Liver (tissue), 8 donors: ENCODE measurements at regions not wholly inside any gene's neighbourhood (a gene's known extent, or its start where the extent isn't known, plus 50 kb on each side); places are given as distances from the start of the nearest gene placed in this dataset.

ENCODE experiments used
- DNase-seq: peaks from one replicate; pipeline ENCODE4 v3.0.0-alpha.2; 2017; ENCODE audit warnings: low spot score
- H3K27ac ChIP-seq, 2 donors: one replicate each; pipeline ENCODE4 v1.7.0; 2013; ENCODE audit warnings: inconsistent platforms in 2 of 2, low read length in 2 of 2, control low read depth in 1 of 2, low read depth in 1 of 2, mild to moderate bottlenecking in 1 of 2
- H3K27me3 ChIP-seq, 4 donors: one replicate each; pipeline versions ENCODE4 v1.6.1 to v1.7.0; 2013; ENCODE audit warnings: low read length in 3 of 4, inconsistent platforms in 1 of 4, mild to moderate bottlenecking in 1 of 4, moderate library complexity in 1 of 4; ENCODE audit not compliant: control insufficient read depth in 4 of 4, insufficient read depth in 4 of 4
- H3K36me3 ChIP-seq, 4 donors: one replicate each; pipeline versions ENCODE4 v1.6.1 to v1.7.0; 2013; ENCODE audit warnings: low read length in 3 of 4, mild to moderate bottlenecking in 3 of 4, low read depth in 1 of 4, moderate library complexity in 1 of 4; ENCODE audit not compliant: control insufficient read depth in 4 of 4, insufficient read depth in 3 of 4
- H3K4me1 ChIP-seq, 4 donors: one replicate each; pipeline versions ENCODE4 v1.6.1 to v1.7.0; 2013; ENCODE audit warnings: low read length in 3 of 4, mild to moderate bottlenecking in 3 of 4, moderate library complexity in 1 of 4; ENCODE audit not compliant: control insufficient read depth in 4 of 4, insufficient read depth in 4 of 4
- H3K4me3 ChIP-seq, 3 donors: one replicate each; pipeline versions ENCODE4 v1.6.1 to v1.7.0; 2013; ENCODE audit warnings: low read length in 3 of 3, control low read depth in 1 of 3, low read depth in 1 of 3, mild to moderate bottlenecking in 1 of 3
- H3K9ac ChIP-seq, 2 donors: one replicate each; pipeline ENCODE4 v1.7.0; 2013; ENCODE audit warnings: low read length in 2 of 2, mild to moderate bottlenecking in 2 of 2, moderate library complexity in 2 of 2, control low read depth in 1 of 2, low read depth in 1 of 2
- H3K9me3 ChIP-seq, 4 donors: one replicate each; pipeline versions ENCODE4 v1.6.1 to v1.7.0; 2013; ENCODE audit warnings: low read length in 3 of 4; ENCODE audit not compliant: control insufficient read depth in 4 of 4
- FOXA1 ChIP-seq: IDR thresholded peaks from 2 replicates; pipeline ENCODE4 v1.6.1; 2016; ENCODE audit warnings: antibody characterized with exemption
- FOXA2 ChIP-seq: IDR thresholded peaks from 2 replicates; pipeline ENCODE4 v1.6.1; 2016; ENCODE audit warnings: antibody characterized with exemption
- GABPA ChIP-seq, 2 donors: IDR thresholded peaks in 1 of 2; conservative IDR thresholded peaks in 1 of 2; 2 replicates each; pipeline ENCODE4 v1.6.1; 2016; ENCODE audit warnings: antibody characterized with exemption in 2 of 2, mild to moderate bottlenecking in 1 of 2, moderate library complexity in 1 of 2
- HNF4A ChIP-seq, 2 donors: conservative IDR thresholded peaks; 2 replicates each; pipeline ENCODE4 v1.6.1; 2016; ENCODE audit warnings: antibody characterized with exemption in 2 of 2, mild to moderate bottlenecking in 2 of 2
- HNF4G ChIP-seq: IDR thresholded peaks from 2 replicates; pipeline ENCODE4 v1.6.1; 2016; ENCODE audit warnings: antibody characterized with exemption
- RXRA ChIP-seq, 2 donors: IDR thresholded peaks; 2 replicates each; pipeline ENCODE4 v1.6.1; 2017 to 2018; ENCODE audit warnings: antibody characterized with exemption in 2 of 2, mild to moderate bottlenecking in 1 of 2
- SP1 ChIP-seq: IDR thresholded peaks from 2 replicates; pipeline ENCODE4 v1.6.1; 2018; ENCODE audit warnings: antibody characterized with exemption, mild to moderate bottlenecking
- TAF1 ChIP-seq: conservative IDR thresholded peaks from 2 replicates; pipeline ENCODE4 v1.6.1; 2016; ENCODE audit warnings: antibody characterized with exemption, mild to moderate bottlenecking
- YY1 ChIP-seq: IDR thresholded peaks from 2 replicates; pipeline ENCODE4 v1.6.1; 2016; ENCODE audit warnings: antibody characterized with exemption, mild to moderate bottlenecking
- WGBS: extraction: QIAGEN DNeasy Blood & Tissue Kit; methylation state at CpG from one replicate; pipeline ENCODE4 v1.1.7; 2013; 5-methylcytosine and 5-hydroxymethylcytosine counted together
- TF ChIP-seq, protein P1 (sequence below): fragments of 150-350 bp; IDR thresholded peaks from 2 replicates; pipeline ENCODE4 v1.5.1; 2017; ENCODE audit warnings: improper control_type of control experiment, low read depth, low read length; ENCODE audit not compliant: missing input control
- TF ChIP-seq, protein P2 (sequence below): IDR thresholded peaks from 2 replicates; pipeline ENCODE4 v1.6.1; 2016; ENCODE audit warnings: antibody characterized with exemption
- TF ChIP-seq, protein P3 (sequence below): IDR thresholded peaks from 2 replicates; pipeline ENCODE4 v1.6.1; 2016; ENCODE audit warnings: antibody characterized with exemption
- TF ChIP-seq, protein P4 (sequence below): IDR thresholded peaks from 2 replicates; pipeline ENCODE4 v1.6.1; 2016; ENCODE audit warnings: antibody characterized with exemption, mild to moderate bottlenecking
- donor health status: healthy.
- donor health status: healthy.
- donor health status: healthy.
- donor health status: healthy.
- donor health status: healthy.

DNA sequence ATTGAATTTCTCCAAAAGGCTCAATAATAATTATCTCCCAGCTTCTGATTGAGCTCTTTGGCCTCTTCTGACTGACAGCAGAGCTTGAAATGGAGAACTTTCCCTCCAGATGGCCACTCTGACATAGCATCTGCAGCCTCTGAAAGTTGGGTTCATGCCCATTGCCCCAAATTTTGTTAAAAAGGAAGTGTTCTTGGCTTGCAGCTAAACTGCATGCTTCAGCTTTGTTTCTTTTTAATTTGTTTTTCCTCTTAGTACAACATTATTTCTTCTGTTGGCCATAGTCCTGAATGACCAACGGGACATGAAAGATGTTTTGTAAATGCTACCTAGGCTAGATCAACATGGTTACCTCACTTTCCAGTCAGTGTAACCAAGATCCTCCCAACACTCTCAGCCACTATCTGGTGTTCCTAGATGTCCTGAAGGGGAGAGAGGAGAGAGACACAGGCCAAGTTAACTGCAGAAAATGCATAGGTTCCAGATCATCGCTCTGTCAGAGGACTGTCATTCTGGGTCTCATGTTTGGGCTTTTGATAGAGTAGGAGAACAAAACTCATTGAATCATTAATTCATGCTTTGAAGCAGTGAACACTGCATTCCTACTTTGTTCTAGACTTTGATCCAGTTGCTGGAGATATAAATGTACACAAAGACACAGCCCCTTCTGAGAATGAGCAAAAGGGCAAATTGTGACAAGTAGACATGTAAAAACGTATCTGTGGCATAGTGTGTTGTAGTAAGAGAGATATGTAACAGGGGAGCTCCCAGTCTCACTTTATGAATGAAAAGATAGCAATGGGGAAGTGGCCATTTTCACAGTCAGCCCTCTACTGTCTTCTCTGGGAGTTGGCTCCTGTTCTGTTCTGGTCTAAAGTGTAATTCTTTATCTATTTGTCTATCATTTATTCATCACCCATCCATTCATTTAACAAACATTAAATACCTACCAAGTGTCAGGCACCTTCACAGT, 156.2 kb downstream of the ZNF621 start:
- WGBS: 52% methylated on average over 3 of the region's 3 CpGs
- H3K9me3 ChIP-seq: no peaks in the 10 kb centered on the region
- H3K4me1 ChIP-seq: no peaks in the 10 kb centered on the region
- H3K4me3 ChIP-seq: no peak overlapping the region
- TF ChIP-seq TAF1 (no peak), HNF4G (no peak), FOXA2 (no peak)
- TF ChIP-seq, protein P1, sequence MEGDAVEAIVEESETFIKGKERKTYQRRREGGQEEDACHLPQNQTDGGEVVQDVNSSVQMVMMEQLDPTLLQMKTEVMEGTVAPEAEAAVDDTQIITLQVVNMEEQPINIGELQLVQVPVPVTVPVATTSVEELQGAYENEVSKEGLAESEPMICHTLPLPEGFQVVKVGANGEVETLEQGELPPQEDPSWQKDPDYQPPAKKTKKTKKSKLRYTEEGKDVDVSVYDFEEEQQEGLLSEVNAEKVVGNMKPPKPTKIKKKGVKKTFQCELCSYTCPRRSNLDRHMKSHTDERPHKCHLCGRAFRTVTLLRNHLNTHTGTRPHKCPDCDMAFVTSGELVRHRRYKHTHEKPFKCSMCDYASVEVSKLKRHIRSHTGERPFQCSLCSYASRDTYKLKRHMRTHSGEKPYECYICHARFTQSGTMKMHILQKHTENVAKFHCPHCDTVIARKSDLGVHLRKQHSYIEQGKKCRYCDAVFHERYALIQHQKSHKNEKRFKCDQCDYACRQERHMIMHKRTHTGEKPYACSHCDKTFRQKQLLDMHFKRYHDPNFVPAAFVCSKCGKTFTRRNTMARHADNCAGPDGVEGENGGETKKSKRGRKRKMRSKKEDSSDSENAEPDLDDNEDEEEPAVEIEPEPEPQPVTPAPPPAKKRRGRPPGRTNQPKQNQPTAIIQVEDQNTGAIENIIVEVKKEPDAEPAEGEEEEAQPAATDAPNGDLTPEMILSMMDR: no peak
- TF ChIP-seq, protein P2, sequence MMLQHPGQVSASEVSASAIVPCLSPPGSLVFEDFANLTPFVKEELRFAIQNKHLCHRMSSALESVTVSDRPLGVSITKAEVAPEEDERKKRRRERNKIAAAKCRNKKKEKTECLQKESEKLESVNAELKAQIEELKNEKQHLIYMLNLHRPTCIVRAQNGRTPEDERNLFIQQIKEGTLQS: no peak
- H3K36me3 ChIP-seq: no peaks in the 10 kb centered on the region
- H3K27me3 ChIP-seq: no peaks in the 10 kb centered on the region
- H3K27ac ChIP-seq: no peak overlapping the region
- DNase-seq: no peak
- no peak overlapping the region for H3K9ac ChIP-seq

DNA sequence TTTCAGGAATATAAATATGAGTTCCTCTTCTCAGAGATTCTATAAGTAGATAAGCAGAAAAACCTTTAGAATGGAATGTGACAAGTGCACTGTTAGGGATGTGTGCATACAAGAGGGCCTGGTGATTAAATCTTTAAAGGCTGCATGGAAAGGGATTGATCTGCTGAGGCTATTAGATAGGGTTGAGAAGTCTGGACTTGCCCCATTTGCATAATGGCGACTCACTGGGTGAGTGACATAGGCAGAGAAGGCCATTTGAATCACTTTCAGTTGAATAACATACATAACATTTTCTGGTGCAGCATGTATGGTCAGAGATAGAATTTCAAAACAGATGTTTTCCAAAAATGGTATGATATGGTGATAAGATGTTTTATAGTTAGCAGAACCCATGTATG, 156.9 kb downstream of the ZNF621 start:
- Histone ChIP-seq H3K4me1 (no peaks in the 10 kb centered on the region), H3K27me3 (no peaks in the 10 kb centered on the region), H3K36me3 (no peaks in the 10 kb centered on the region), H3K27ac (no peak overlapping the region), H3K9me3 (no peaks in the 10 kb centered on the region), H3K9ac (no peak overlapping the region), H3K4me3 (no peak overlapping the region)
- no peak for DNase-seq
- TF ChIP-seq FOXA1 (no peak), SP1 (no peak), GABPA (IDR thresholded peaks at IDR 0.05 in 1 of 2, conservative IDR thresholded peaks at IDR 0.05 in 1 of 2) (no peak)
- TF ChIP-seq, protein P3, sequence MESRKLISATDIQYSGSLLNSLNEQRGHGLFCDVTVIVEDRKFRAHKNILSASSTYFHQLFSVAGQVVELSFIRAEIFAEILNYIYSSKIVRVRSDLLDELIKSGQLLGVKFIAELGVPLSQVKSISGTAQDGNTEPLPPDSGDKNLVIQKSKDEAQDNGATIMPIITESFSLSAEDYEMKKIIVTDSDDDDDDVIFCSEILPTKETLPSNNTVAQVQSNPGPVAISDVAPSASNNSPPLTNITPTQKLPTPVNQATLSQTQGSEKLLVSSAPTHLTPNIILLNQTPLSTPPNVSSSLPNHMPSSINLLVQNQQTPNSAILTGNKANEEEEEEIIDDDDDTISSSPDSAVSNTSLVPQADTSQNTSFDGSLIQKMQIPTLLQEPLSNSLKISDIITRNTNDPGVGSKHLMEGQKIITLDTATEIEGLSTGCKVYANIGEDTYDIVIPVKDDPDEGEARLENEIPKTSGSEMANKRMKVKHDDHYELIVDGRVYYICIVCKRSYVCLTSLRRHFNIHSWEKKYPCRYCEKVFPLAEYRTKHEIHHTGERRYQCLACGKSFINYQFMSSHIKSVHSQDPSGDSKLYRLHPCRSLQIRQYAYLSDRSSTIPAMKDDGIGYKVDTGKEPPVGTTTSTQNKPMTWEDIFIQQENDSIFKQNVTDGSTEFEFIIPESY: no peak
- WGBS: 84% methylated on average over 1 of the region's 1 CpG

DNA sequence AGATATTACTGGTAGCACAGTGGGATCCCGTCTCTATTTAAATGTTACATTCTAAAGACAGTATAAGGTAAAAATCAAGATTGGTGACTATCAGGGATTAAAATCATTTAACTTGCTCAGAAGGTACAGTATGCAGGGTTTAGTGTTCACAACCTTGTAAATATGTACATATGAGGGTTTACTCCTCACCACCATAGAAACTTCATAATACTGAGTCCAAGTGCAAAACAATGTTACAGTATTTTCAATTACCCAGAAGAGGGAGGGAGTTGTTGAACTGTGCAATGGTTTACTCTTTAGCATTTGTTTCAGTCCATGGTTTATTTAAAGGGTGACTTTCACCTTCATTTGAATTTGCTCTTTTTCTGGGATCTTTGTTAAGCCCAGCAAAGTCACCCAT, 165.1 kb downstream of the ZNF621 start:
- no peaks in the 10 kb centered on the region for H3K9me3 ChIP-seq
- peaks cover 7 to 23% (median 13%) of the 10 kb centered on the region in 4 donors for H3K4me1 ChIP-seq
- H3K9ac ChIP-seq: no peak overlapping the region
- TF ChIP-seq GABPA (IDR thresholded peaks at IDR 0.05 in 1 of 2, conservative IDR thresholded peaks at IDR 0.05 in 1 of 2) (no peak), HNF4A (conservative IDR thresholded peaks at IDR 0.05) (no peak), SP1 (no peak), HNF4G (no peak), RXRA (IDR thresholded peaks at IDR 0.05) (no peak), YY1 (no peak), FOXA2 (no peak)
- TF ChIP-seq, protein P1: no peak
- TF ChIP-seq, protein P4, sequence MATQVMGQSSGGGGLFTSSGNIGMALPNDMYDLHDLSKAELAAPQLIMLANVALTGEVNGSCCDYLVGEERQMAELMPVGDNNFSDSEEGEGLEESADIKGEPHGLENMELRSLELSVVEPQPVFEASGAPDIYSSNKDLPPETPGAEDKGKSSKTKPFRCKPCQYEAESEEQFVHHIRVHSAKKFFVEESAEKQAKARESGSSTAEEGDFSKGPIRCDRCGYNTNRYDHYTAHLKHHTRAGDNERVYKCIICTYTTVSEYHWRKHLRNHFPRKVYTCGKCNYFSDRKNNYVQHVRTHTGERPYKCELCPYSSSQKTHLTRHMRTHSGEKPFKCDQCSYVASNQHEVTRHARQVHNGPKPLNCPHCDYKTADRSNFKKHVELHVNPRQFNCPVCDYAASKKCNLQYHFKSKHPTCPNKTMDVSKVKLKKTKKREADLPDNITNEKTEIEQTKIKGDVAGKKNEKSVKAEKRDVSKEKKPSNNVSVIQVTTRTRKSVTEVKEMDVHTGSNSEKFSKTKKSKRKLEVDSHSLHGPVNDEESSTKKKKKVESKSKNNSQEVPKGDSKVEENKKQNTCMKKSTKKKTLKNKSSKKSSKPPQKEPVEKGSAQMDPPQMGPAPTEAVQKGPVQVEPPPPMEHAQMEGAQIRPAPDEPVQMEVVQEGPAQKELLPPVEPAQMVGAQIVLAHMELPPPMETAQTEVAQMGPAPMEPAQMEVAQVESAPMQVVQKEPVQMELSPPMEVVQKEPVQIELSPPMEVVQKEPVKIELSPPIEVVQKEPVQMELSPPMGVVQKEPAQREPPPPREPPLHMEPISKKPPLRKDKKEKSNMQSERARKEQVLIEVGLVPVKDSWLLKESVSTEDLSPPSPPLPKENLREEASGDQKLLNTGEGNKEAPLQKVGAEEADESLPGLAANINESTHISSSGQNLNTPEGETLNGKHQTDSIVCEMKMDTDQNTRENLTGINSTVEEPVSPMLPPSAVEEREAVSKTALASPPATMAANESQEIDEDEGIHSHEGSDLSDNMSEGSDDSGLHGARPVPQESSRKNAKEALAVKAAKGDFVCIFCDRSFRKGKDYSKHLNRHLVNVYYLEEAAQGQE: no peak
- DNase-seq: no peak
- H3K36me3 ChIP-seq: no peaks in the 10 kb centered on the region
- H3K4me3 ChIP-seq: no peak overlapping the region
- no peaks in the 10 kb centered on the region for H3K27me3 ChIP-seq
- 96% methylated on average over 1 of the region's 1 CpG for WGBS
- no peak overlapping the region for H3K27ac ChIP-seq
